GM19193 (cell line): ENCODE measurements at regions not wholly inside any gene's neighbourhood (a gene's known extent, or its start where the extent isn't known, plus 50 kb on each side); places are given as distances from the start of the nearest gene placed in this dataset.

Experiments
- POLR2A ChIP-seq: IDR thresholded peaks from 4 replicates; pipeline ENCODE4 v1.6.1; 2011; ENCODE audit not compliant: insufficient read depth, insufficient read length; ENCODE audit errors: extremely low read depth

DNA sequence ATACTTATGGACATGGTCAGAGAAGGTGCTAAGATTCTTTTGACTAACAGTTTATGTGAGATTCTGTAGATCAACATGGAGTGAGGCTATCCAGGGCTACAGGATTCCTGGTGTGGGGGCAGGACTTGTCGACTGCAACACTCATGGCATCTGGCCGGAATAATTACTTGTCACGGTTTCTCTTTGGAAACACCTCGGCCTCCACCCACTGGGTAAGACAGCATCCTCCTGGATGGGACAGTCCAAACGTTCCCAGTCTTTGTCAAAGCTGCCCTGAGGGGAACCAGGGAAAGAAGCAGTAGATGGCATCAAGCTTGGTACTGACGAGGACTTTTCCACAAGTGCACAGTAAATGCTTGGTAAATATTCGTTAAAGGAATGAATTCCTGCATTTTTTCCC lies 762.8 kb downstream of the BRD1 start:
- TF ChIP-seq POLR2A, result no peak

DNA sequence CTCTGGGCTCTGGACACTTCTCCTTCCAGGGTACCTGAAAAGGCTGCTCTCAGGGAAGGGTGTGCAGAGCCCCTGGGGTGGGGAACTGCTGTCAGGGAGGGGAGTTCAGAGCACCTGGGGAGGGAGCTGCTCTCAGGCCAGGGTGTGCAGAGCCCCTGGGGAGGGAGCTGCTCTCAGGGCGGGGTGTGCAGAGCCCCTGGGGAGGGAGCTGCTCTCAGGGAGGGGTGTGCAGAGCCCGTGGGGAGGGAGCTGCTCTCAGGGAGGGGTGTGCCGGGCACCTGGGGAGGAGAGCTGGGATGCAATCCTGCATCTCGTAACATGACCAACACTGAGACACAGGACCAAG lies 764.2 kb downstream of the BRD1 start:
- no peak for TF ChIP-seq POLR2A

DNA sequence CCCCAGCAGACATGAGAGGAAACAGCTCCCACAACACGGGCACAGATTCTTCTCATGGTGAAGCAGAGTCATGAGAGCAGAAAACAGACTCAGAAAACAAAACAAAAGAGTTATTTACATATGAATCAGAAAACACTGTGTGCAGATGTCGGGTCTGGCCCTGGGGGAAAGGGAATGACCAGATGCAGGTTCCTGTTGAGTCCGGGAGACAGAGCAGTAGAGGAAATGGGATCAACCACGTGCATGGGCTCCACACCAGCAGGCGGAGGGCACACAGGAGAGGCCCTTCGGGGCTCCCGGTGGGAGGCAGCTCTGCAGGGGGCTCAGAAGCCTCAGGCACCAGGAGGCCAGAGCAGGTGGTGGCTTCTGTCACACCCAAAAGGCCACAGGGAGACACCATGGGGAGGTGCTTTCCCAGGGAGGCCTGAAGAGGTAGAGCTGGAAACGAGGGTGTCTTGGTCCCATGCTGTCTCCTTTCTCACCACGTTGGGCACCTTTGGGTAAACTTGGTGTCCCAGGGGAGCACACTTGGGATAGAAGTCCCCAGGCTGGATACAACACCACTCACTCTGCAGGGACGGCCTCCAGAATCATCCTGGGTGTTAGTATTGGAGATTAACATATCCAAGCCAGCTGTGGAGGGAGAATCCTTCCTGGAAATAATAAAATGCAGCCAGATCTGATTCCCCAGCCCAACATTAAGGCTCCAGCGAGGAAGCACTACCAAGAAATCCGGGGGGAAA lies 764.7 kb downstream of the BRD1 start:
- TF ChIP-seq POLR2A, result no peak

DNA sequence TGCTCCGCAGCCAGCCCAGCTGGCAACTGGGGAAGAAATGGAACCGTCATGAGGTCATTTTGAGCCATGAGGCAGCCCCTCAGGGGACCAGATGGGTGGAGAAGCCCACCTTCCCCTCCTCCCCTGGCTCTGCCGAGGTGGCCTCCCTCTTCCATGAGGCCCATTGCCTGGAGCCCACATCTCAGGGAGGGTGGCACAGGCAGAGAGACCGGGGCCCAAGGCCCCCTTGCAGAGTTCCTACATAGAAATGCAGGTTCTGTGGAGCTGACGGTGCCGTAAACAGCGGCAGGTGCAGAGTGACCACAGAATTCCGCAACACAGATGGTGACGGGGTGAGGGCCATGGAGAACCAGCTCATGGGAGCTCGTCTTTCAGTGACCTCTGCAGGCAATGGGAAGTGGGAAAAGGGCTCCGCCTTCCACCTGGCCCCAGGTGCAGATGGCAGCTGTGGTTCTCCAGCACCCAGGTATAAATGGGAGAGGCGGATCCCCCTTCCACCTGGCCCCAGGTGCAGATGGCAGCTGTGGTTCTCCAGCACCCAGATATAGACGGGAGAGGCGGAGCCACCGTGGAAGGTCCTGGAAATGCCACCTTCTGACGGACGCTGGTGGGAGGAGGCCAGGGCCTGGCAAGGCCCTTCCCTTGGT lies 765.4 kb downstream of the BRD1 start:
- TF ChIP-seq POLR2A, result no peak

DNA sequence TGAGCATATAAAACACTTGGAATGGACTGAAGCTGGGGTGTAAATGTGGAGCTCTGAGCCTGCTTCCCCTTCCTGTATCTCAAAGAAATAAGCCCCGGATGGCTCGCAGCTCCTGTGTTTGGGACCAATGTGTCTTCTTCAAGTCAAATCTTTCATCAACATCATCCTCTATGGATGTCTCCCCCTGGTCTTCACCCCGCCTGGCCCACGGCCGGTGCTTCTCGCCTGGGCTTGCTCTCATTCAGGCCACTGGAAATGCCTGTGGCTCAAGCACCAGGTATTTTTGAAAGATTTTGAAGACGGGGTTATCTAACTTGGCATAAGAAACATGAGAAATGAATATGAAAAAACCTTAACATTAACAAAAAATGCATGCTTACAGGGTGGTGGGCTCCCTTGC lies 769.8 kb downstream of the BRD1 start:
- TF ChIP-seq POLR2A, result no peak

DNA sequence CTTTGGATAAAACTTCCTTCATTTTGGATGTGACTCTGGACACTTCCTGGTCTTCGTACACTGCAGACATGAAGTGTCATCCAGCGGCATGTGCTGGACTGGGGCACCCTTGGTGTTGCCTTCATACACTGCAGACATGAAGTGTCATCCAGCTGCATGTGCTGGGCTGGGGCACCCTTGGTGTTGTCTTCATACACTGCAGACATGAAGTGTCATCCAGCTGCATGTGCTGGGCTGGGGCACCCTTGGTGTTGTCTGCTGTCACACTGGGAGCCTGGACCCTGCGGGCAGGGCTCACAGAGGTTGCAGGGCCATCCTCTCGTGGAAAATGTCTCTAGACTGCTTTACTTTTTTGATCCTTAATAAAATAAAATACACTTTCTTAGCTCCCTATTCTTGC lies 771.4 kb downstream of the BRD1 start:
- TF ChIP-seq POLR2A, result no peak

DNA sequence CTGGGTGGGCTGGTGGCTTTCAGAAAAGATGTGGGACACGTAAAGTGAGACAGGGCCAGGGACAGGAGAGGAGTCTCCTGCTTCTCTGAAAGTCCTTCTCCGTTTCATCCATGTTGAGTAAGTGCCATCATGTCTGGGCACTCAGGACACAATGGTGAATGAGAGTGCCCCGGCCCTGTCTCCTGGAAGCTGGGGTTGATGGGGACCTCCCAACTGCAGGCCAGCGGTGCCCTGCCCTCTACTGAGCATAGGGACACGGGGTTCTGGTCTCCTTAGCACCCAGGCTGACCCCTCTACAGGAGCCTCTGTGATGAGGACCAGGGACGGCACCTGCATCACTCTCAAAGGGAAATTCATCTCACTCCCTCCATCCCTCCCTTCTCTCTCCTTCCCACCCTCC lies 772.3 kb downstream of the BRD1 start:
- TF ChIP-seq POLR2A, result no peak

DNA sequence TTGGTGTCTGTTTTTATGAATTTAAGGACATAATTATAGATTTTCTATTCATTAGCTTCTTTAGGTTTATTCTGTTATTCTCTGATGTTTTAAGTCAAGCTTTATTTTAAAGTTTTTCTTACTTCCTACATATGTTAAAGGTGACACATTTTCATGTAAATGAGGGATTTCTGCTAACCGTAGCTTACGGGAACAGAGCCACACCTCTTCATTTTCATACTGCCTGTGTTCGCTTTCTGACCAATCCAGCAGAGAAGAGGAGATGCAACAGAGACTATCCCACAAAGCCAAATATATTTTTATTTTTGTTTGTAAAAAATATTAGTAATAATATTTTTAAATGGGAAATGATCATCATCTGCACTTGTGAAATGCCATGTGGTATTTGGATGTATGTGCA lies 774.1 kb downstream of the BRD1 start:
- no peak for TF ChIP-seq POLR2A

DNA sequence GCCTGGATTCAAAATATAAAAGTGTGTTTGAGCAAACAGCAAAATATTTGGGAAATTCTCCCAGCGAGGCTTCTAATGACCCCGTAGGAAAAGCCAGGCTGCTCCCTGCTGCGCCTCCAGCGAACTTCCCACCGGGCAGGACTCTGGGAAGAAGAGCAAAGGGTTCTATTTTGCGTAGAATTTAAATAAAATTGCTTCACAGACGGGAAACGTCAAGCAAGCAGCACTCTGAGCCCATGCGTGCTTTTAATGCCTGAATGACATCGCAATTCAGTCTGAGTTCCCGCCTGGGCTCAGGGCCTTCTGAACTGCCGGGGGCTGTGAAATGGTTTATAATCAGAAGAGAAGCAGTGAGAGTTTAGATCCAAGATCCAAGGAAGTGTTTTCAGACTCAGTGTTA lies 775.1 kb downstream of the BRD1 start:
- TF ChIP-seq POLR2A, result no peak

DNA sequence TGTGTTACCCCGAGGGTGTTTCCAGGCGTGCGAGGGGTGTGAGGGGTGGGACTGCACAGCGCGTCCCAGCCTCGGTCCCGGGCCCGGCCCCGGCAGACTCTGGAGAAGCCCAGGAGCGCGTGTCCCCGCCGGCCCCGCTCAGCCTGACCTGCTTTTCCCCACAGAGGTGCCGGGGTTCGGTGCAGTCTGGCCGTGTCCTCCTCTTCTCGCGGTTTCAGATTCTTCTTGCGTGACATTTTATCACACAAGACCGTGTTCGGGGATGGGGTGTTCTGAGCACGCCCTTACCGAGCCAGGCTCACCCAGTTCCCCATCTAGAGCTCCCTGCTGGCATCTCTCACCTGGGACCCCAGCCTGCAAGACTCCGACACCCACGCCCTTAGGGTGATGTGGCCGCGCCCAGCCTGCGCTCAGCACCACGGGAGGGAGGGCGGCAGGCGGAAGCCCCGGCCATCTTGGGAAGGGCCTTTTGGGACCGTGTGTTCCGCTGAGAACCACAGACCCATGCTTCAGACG lies 775.6 kb downstream of the BRD1 start:
- TF ChIP-seq POLR2A, result no peak

DNA sequence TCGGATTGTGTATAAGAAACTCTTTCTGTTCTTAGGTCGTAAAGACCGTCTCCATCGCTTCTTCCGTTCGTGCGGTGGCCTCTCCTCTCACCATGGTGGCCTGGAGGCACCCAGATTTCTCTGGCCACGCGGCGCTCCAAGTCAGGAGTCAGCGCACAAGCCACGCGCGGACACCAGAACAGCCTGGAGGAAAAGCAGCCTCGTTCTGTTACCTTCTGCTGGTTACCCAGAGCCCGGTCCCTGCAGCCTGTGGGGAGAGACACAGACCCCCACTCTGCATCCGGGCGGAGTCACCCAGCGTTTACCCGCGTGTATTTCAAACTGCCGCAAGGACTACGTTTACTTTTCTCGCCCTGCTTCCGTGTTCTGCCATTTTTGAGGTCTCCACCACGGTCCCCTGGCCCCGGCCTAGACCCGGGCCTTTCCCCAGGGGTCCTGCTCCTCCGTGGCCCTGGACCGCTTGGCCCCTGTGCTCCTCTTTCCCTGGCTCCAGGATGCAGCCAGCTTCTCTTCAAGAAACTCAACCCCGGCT lies 776.1 kb downstream of the BRD1 start:
- TF ChIP-seq POLR2A, result no peak

DNA sequence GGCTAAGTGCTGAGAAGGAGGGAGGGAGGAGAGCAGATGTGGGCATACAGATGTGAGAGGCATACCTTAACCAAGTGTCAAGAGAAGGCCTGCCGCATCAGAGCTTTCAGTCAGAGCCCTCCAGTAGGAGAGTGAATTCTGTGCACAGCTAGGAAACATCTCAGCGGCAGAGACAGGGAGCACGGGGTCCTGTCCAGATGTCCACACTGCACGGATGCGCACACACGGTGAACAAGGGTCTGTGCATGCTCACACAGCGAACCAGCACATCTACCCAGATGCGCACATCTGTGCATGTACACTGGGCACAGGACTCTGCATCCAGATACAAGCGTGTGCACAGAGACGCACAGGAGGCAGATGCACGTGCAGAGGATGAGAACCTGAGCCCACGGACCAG lies 778.0 kb downstream of the BRD1 start:
- TF ChIP-seq POLR2A, result no peak

DNA sequence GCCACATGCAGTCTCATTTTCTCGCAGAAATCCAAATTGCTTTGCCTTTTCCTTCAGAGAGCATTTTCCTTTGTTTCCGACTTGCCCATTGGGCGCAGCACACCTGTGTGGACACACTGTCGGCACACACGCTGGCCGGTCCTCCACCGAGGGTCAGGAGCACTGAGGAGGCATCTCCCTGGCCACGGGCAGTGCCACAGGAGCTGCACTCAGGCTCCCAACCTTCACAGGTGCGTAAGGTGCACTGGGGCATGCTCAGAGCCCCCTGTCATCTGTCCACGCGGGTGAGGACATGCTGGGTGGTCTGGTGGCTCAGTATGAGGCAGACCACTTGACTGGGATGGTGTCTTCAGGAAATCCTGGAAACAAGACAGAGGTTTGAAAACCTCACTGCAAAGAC lies 779.1 kb downstream of the BRD1 start:
- no peak for TF ChIP-seq POLR2A

DNA sequence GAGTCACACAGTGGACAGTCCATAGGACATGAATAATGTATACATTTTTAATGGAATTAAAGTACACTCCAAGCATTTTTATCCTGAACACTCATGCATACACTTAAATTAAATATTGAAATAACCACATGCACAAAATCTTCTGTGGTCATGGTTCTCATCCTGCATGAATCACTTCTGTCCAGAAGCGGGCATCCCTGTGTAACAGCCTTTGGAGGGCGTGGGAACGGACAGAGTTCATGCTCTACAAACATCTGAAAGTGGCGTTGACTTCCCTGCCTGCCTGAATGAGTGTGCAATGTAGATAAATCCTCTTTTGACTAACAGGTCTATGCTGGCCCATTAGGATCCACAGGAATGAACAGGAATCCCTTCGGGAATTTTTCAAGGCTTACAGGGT lies 780.2 kb downstream of the BRD1 start:
- TF ChIP-seq POLR2A, result no peak

DNA sequence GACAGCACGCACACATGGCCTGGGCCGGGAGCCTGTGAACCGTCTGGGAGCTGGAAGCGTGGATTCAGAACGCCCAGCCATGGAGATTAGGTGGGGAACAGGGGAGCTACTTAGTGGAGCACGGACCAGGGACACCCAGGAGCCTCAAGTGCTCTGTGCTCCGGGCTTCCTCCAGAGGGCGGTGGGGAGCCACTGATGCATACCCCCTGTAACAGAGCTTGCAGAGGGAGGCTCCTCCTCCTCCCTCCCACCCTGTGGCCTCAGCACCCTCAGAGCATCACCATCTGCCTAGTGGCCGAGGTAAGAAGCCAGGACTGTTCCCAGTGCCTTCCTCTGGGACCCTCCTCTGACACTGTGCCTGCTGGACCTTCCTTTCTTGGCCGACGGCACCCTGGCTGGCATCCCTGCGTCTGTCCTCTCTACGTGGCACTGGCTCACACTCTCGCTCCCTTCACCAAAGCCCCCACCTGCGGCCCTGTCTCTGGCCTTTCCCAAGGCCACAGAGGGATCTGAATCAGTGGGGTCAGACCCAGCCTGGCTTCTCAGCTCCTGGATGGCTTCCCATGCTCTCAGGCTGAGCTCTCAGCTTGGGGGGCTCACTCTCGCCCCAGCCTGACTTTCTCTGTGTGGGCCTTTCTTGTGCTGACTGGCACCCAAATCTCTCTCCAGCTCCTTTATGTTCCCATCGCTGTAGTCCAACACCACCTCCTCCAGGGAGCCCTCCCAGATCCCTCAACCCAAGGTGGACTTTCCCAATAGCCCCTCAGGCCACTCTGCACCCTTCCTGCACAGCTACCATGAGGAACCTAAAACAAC lies 780.9 kb downstream of the BRD1 start:
- TF ChIP-seq POLR2A, result no peak
